Erythroblast (primary cell): ENCODE measurements at regions not wholly inside any gene's neighbourhood (a gene's known extent, or its start where the extent isn't known, plus 50 kb on each side); places are given as distances from the start of the nearest gene placed in this dataset.
"Not testable (repeated sequence)": the region's sequence is repeated elsewhere in the genome, so short reads cannot be mapped to it uniquely, and the experiment has no call there.

Source experiments
- DNase-seq, 2 experiments: peaks; one replicate each; lab custom pipeline; 2025; lab: John Stamatoyannopoulos, UW
- GATA1 ChIP-seq: IDR thresholded peaks from 2 replicates; pipeline ENCODE4 v1.6.1; 2011; ENCODE audit warnings: low read depth, mild to moderate bottlenecking, control low read depth, low read length, moderate library complexity
- POLR2A ChIP-seq: IDR thresholded peaks from 2 replicates; pipeline ENCODE4 v1.6.1; 2011; ENCODE audit warnings: mild to moderate bottlenecking, low read length

DNA sequence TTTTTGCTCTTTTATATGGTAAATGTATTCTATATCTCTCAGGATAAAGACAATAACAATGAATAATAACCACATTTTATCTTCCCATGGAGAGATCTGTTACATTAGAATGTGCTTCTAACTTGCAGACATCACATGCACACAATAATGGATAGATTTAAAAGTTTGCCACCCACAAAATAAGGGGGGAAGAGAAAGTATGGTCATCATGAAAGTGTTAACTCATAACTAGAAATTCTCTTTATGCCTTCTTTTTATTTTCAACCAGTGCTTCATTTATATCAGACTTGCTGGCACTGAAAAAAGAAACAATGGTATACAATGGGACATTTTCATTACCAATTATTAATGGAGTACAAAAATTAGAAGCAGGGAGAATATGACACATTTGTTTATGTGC is 470.0 kb downstream of the FAT4 start:
- TF ChIP-seq GATA1 (no peak), POLR2A (no peak)
- DNase-seq = no peak

DNA sequence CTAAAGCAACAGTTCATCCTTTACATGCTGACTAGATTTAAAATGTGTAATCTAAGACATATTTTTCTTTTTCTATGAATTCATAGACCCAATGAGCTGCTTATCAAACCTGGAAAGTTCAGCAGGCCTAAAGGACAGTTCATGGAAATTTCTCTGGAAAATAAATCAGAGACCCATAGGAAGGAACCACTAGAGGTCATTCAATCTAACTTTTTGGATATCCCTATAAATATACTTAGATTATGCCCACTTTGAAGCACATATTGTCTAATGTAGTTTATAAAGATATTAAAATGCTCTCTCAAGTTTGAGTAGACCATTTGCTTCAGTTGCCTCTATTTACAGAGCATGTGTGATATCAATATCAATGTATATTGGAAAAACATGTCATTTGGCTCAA is 473.0 kb downstream of the FAT4 start:
- no peak for TF ChIP-seq POLR2A
- no peak for TF ChIP-seq GATA1
- DNase-seq = no peak

DNA sequence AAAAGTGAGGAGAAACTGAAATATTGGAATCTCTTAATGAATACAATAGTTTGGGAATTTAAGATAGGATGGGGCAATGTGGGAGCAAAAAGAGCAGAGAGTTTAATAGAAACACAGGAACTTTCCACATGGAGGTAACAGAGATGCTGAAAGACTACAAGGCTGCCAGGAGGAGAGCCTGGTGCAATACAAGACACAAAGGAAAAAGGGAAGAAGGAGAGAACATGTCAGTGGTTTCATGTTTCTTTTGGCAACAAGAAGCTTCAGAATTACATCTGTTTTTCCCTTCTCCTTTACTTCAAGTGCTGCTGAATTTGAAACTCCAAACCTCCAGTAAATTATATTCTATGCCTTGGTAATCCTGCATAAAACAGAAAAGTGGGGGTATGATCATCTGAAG is 474.3 kb downstream of the FAT4 start:
- no peak for DNase-seq
- TF ChIP-seq GATA1 = no peak
- TF ChIP-seq POLR2A = no peak

DNA sequence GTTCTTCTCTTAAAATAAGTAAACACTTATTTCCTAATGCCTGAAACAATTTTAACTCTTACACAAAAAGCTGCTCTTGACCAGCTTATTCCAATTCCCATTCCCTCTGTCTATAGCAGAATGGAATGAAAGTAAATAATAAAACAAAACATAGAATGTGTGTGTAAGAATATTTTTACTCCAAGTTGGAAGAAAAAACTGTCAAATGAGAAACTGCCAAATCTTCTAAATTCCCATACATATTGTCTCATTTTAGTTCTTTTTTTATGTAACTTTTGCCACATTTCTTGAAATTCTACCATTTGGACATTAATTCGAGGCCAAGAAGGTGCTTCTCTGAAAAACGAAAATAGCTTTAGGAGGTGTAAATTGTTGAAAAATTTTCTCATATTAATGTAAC is 477.1 kb downstream of the FAT4 start:
- no peak for DNase-seq
- TF ChIP-seq GATA1 (no peak), POLR2A (no peak)

DNA sequence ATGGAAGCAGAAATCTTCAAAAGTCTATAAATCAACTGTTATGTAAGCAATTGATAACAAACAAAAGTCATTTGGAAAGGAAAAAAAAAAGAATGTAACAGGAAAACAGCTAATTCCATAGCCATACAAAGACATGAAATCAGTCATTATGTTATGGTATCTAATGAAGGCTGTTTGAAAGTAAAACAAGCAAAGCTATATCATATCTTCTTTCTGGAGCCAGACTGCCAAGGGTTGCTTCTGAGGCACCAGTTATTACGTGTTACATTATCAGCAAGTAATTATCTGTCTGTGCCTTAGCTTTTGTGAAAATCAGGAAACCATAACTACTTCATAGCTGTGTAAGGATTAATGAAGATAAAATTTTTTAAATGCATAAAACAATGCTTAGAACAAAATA is 480.2 kb downstream of the FAT4 start:
- DNase-seq = no peak
- TF ChIP-seq GATA1 = no peak
- TF ChIP-seq POLR2A = no peak

DNA sequence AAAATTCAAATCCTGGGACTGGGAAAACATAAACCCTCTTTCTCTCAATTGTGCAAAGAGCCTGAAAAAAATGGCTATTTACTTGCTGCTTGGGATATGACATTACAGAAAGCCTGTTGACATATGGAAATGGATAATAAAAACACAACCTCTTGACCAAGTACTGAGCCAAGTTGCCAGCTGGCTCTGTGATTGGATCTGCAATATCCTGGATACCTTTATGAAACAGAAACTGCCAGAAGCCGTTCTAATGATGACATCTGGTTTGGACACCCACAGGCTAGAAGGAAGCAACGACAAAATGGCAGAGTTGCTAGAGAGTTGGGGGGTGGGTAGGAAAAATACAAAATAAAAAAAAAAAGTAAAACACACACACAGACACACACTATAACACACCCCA is 481.4 kb downstream of the FAT4 start:
- DNase-seq = no peak
- TF ChIP-seq POLR2A (no peak), GATA1 (no peak)

DNA sequence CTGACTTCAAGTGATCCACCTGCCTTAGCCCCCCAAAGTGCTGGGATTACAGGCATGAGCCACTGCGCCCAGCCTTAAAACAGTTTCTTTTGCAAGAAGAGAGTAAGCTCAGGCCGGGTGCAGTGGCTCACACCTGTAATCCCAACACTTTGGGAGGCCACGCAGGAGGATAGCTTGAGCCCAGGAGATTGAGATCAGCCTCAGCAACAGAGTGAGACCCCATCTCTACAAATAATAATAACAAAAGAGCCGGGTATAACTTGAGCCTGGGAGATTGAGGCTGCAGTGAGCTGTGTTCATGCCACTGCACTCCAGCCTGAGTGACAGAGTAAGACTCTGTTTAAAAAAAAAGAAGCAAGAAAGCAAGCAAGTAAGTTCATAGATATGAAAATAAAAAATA is 482.9 kb downstream of the FAT4 start:
- DNase-seq = not testable (repeated sequence)

DNA sequence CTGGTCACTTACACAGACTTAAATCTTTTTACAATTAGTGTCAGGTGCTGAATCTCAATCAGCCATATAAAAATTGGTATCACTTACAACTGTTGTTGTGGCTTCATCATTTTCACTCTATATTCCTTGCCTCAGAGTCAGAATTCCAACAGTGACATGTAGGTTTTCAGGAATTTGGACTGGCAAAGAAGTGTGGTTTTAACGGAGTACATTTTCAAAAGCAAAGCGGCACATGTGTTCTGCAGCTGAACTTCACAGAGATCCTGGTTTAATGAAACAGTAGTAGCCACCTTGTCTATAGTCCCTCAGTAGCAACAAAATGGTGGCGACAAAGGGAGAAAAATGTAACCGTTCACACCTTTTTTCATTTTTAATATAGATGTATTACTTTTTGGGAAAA is 486.6 kb downstream of the FAT4 start:
- DNase-seq = no peak
- no peak for TF ChIP-seq POLR2A
- no peak for TF ChIP-seq GATA1

DNA sequence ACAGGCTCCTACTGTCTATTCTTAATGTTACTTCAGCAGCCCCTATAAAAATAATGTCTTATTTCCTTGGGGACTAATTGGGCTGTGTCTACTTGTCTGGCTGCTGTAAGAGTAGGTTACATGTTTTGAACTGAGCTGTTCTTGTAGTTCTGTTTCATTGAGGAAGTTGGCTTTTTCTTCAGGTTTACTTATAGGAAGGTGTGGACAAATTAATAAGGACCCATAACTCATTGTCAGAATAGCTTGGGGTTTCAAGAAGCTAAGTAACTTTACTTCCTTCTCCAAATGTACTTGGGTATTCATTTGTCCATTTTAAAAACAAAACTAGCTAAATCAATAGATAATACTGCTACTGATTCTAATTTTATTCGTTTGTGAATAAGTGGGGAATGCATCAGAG is 487.2 kb downstream of the FAT4 start:
- TF ChIP-seq GATA1 = no peak
- TF ChIP-seq POLR2A = no peak
- no peak for DNase-seq

DNA sequence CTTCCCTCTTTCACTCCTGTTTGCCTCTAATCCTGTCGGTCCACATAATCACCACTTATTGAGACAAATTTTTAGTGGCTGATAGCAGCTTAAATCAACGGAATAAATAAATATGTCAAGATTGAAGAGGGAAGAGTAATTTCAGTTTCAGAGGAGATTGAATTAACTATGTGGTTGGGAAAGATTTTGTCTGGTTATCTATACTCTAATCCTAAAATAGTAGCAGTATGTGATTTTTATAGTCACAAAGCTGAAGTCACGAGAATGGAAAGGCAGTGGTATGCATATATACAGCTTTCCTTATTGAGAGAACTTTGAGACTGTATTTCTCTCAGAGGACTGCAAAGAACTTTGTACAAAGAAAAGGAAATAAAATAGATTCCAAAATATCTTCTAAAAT is 493.3 kb downstream of the FAT4 start:
- TF ChIP-seq GATA1 = no peak

DNA sequence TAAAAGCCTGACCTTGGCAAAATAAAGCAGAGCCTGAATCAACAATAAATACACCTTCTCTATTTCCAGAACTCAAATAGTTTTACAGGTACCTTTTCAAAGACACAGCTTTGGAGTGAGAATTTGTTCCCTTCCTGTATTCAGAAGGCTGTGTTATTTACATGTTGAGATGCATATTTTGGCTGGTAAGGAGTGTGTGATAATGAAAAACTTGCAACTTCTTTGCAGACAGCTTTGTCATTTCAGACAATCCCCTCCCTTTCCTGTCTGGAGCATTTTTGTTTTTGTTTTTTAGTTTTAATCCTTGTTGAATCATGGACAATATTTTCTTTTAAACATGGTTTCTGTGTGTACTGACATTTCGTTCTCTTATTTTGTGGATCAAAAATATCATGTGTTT is 493.8 kb downstream of the FAT4 start:
- no peak for DNase-seq
- TF ChIP-seq GATA1 (no peak), POLR2A (no peak)

More for the DNA sequence above, 493.3 kb downstream of the FAT4 start:
- DNase-seq = no peak

DNA sequence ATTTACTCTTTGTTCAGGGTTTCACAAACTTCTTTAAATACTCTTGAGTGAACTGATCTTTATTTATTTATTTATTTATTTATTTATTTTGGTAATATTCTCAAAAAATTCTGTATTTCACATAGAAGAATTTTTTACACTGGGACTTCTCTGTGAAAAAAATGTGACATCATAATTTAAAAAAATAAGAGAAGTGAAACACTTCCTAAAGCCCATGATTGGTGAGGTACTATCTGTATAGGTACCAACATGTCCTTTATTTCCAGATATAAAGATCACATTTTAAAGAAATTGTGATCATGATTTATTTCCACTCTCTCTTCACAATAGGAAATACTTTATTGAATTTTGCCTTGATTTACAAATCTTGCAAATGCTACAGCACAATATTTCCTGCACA is 497.1 kb downstream of the FAT4 start:
- TF ChIP-seq GATA1 (no peak), POLR2A (no peak)

DNA sequence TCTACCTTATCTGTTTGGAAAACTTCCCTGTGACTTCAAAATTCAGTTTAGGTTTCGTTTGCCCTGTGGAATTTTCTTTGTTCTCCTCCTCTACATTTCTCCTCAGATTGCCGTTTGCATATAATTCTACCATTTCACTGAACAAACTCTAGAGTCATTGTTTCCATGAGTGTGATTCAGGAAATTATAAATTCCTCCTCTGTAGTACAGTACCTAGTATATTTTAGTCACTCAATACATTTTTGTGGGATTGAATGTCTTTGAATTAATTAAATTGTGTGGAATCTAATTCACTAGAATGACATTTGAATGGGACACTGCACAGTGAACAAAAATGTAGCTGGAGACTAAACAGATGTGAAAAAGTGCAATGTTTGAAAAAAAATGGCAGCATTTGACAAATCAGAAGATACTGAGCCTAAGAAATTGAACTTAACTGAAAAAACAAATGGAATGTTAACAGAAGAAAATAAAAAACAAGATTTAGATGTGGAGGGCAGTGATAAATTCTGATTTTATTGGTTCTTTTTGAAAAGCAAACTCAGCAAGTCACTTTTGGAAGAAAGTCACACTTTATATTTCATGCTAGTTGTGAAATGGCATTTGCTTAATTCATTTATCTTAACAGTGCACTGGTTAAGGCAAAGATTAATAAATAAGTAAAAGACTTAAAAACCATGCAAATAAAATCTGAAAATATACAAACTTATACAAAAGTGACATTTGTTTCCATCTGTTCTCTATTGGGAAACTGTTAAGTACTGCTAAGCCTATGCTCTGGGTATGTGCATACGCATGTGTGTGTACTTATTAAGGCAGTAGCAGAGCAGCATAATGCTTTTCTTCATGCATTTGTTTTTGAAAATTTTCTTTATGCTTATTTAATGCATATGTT is 512.3 kb downstream of the FAT4 start:
- TF ChIP-seq POLR2A (no peak), GATA1 (no peak)

More for the DNA sequence above, 497.1 kb downstream of the FAT4 start:
- DNase-seq = no peak

DNA sequence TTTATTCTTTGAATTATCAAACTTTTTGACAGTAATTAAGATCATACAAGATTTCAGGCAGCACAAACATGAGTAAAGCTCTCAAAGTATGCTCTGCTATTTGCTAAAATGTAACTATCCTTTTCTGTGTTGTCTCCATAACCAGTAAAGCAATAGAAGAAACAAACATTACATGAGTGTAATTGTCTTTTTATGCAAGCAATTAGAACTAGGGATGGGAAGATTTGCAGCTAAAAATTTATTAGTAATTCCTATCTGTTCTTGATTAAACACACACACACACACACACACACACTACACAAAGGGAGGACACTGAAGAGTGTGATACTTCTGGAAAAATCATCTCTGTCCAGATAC is 512.9 kb downstream of the FAT4 start:
- no peak for DNase-seq
- TF ChIP-seq POLR2A (no peak), GATA1 (no peak)

More for the DNA sequence above, 512.3 kb downstream of the FAT4 start:
- DNase-seq = no peak

DNA sequence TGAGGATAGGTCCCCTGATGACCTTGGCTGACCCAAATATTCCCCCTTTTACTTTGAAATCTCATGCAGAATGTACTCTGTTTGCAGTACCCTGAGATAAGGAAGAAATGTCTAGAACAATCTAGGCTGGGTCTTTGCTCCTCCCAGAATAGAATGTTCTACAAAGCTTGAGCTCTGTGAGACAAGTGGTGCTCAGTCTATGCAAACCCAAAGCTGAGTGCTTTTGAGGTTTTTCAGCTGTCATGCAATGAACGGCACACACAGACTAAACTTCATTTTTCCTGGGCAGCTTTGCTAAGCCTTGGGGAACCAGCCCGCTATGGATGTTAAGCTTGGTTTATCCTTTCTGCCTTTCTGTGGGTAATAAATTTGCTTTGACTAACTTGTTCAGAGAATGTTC is 513.6 kb downstream of the FAT4 start:
- no peak for TF ChIP-seq GATA1
- TF ChIP-seq POLR2A = no peak
- no peak for DNase-seq
